ENCODE measurements at regions not wholly inside any gene's neighbourhood (a gene's known extent, or its start where the extent isn't known, plus 50 kb on each side); places are given as distances from the start of the nearest gene placed in this dataset.

DNA sequence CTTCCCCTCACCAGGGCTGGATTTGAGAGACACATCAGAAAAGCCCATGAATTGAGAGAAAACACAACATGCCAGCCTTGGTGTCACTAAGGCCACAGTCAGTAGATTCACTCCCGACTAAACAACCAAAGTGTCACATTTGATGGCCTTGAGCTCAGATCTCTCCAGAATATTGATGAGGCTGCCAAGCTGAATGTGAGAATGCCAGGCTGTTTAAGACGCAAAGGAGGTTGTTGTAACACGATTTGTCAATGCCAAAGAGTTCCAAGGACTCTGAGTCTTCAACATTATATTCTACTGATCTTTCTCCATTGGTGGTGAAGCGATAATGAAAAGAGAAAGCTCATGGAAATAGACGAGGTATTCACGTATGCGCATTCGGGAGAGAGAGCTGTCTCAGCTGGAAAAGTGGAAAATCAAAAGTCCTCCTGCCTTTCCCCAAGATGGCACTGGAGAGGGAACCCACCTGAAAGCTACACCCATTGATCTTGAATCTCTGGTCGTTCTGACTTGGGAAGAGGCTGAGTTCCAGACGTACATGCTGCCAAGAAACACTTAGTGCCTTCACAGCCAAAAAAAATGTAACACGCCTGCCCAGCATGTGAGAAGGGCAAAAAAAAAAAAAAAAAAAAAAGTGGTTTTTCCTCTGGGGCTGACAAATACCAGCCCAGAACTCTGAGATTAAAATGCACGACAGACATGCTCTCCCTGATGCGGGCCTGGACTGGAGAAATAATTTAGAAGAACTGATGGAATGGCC, 1159.6 kb downstream of the VRK1 start:
- BruUV-seq (replicated peaks): no TSS peak
- POLR2A ChIA-PET: no interaction called here
- Histone ChIP-seq H3K9me3 (no peaks in the 10 kb centered on the region), H3K4me1 (no peaks in the 10 kb centered on the region), H3K36me3 (ENCODE audit: control insufficient read depth, insufficient read depth, low read length) (no peaks in the 10 kb centered on the region), H3K4me3 (ENCODE audit: low read depth, low read length) (no peak overlapping the region), H3K27me3 (replicated peaks; ENCODE audit: control insufficient read depth, insufficient read depth, low read length) (no peaks in the 10 kb centered on the region)
- CTCF ChIA-PET: interaction anchor here (0.7 kb wide), 1 partner anchor 488 kb away, joined by 12 read pairs; no protein-coding TSS in a partner anchor
- no peak for TF ChIP-seq CTCF (IDR thresholded peaks at IDR 0.05; ENCODE audit: insufficient read depth in 1 of 2, low read depth in 1 of 2, low read length in 1 of 2, severe bottlenecking in 1 of 2, unreplicated experiment in 1 of 2)
- H3K9me3 Mint-ChIP-seq (ENCODE audit: unreplicated experiment): peaks cover 12% of the 10 kb centered on the region
- no peak overlapping the region for H3K4me3 Mint-ChIP-seq (ENCODE audit: unreplicated experiment)
- no peak overlapping the region for H3K27ac Mint-ChIP-seq (ENCODE audit: unreplicated experiment)
- no peak for DNase-seq
- H3K4me1 Mint-ChIP-seq (ENCODE audit: low read depth, unreplicated experiment): no peaks in the 10 kb centered on the region
- intact Hi-C loops (cut with micrococcal nuclease; ENCODE audit: unreplicated experiment): no loop called here
- no peaks in the 10 kb centered on the region for H3K36me3 Mint-ChIP-seq (ENCODE audit: insufficient read depth, unreplicated experiment)
- H3K27me3 Mint-ChIP-seq (ENCODE audit: insufficient read depth, unreplicated experiment): peaks cover 4% of the 10 kb centered on the region

GRCh38 chr14:97959251-97959650, 1162.1 kb downstream of the VRK1 start:
- H3K9me3 ChIP-seq: no peaks in the 10 kb centered on the region
- BruUV-seq (replicated peaks): no TSS peak
- no peak for TF ChIP-seq CTCF (IDR thresholded peaks at IDR 0.05; ENCODE audit: insufficient read depth in 1 of 2, low read depth in 1 of 2, low read length in 1 of 2, severe bottlenecking in 1 of 2, unreplicated experiment in 1 of 2)

GRCh38 chr14:97960436-97960835, 1163.3 kb downstream of the VRK1 start:
- Histone ChIP-seq H3K36me3 (ENCODE audit: control insufficient read depth, insufficient read depth, low read length) (no peaks in the 10 kb centered on the region), H3K27me3 (replicated peaks; ENCODE audit: control insufficient read depth, insufficient read depth, low read length) (no peaks in the 10 kb centered on the region), H3K4me1 (no peaks in the 10 kb centered on the region), H3K4me3 (ENCODE audit: low read depth, low read length) (no peak overlapping the region), H3K9me3 (no peaks in the 10 kb centered on the region)
- BruUV-seq (replicated peaks): no TSS peak
- Mint-ChIP-seq H3K4me1 (ENCODE audit: low read depth, unreplicated experiment) (no peaks in the 10 kb centered on the region), H3K27me3 (ENCODE audit: insufficient read depth, unreplicated experiment) (peaks cover 2% of the 10 kb centered on the region), H3K9me3 (ENCODE audit: unreplicated experiment) (peaks cover 12% of the 10 kb centered on the region), H3K4me3 (ENCODE audit: unreplicated experiment) (no peak overlapping the region), H3K36me3 (ENCODE audit: insufficient read depth, unreplicated experiment) (no peaks in the 10 kb centered on the region), H3K27ac (ENCODE audit: unreplicated experiment) (no peak overlapping the region)
- ChIA-PET CTCF (no interaction called here), POLR2A (no interaction called here)
- TF ChIP-seq CTCF (IDR thresholded peaks at IDR 0.05; ENCODE audit: insufficient read depth in 1 of 2, low read depth in 1 of 2, low read length in 1 of 2, severe bottlenecking in 1 of 2, unreplicated experiment in 1 of 2): no peak
- DNase-seq: no peak
- intact Hi-C loops (cut with micrococcal nuclease; ENCODE audit: unreplicated experiment): no loop called here

More at GRCh38 chr14:97959251-97959650, 1162.1 kb downstream of the VRK1 start:
- ChIA-PET POLR2A (no interaction called here), CTCF (no interaction called here)
- no peak overlapping the region for H3K27ac Mint-ChIP-seq (ENCODE audit: unreplicated experiment)
- H3K27me3 ChIP-seq (replicated peaks; ENCODE audit: control insufficient read depth, insufficient read depth, low read length): no peaks in the 10 kb centered on the region
- no peaks in the 10 kb centered on the region for H3K36me3 ChIP-seq (ENCODE audit: control insufficient read depth, insufficient read depth, low read length)
- H3K4me3 ChIP-seq (ENCODE audit: low read depth, low read length): no peak overlapping the region
- no peaks in the 10 kb centered on the region for H3K4me1 Mint-ChIP-seq (ENCODE audit: low read depth, unreplicated experiment)
- DNase-seq: no peak
- H3K9me3 Mint-ChIP-seq (ENCODE audit: unreplicated experiment): peaks cover 12% of the 10 kb centered on the region
- H3K36me3 Mint-ChIP-seq (ENCODE audit: insufficient read depth, unreplicated experiment): no peaks in the 10 kb centered on the region
- H3K4me1 ChIP-seq: no peaks in the 10 kb centered on the region
- no peak overlapping the region for H3K4me3 Mint-ChIP-seq (ENCODE audit: unreplicated experiment)
- intact Hi-C loops (cut with micrococcal nuclease; ENCODE audit: unreplicated experiment): no loop called here
- H3K27me3 Mint-ChIP-seq (ENCODE audit: insufficient read depth, unreplicated experiment): peaks cover 2% of the 10 kb centered on the region

Data from Caco-2 (cell line).